GM18907 (cell line): ENCODE measurements at regions not wholly inside any gene's neighbourhood (a gene's known extent, or its start where the extent isn't known, plus 50 kb on each side); places are given as distances from the start of the nearest gene placed in this dataset.

Source experiments
- ATAC-seq: cut with Tn5 transposase; IDR thresholded peaks from one replicate; pipeline ENCODE4 v1.9.1; 2021; ENCODE audit warnings: mild to moderate bottlenecking, moderate library complexity; ENCODE audit not compliant: unreplicated experiment

GRCh38 chr2:223222397-223222796 is 170.4 kb downstream of the KCNE4 start:
- ATAC-seq = no peak

- ATAC-seq = no peak
Observed at GRCh38 chr2:223223156-223223555, 171.2 kb downstream of the KCNE4 start.

DNA sequence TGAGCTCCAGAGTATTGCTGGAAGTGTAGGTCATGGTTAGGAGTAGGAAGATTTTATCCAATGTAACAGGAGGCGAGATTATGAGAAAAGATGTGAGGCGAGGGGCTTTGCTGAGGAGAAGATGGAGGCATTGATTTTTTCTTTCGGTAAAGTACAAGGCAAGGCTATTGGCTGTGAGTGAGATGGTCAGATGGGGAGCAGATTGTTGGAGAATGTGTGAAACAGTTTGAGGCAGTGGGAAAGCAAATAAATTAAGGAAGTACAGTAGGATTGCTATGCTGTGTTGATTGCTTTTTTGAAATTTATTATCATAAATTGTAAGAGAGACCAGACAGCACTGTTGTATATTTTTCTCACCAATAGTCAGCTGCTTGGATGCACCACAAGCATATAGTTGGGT is 173.3 kb downstream of the KCNE4 start:
- no peak for ATAC-seq

- no peak for ATAC-seq
Observed at GRCh38 chr2:223226264-223226663, 174.3 kb downstream of the KCNE4 start.

DNA sequence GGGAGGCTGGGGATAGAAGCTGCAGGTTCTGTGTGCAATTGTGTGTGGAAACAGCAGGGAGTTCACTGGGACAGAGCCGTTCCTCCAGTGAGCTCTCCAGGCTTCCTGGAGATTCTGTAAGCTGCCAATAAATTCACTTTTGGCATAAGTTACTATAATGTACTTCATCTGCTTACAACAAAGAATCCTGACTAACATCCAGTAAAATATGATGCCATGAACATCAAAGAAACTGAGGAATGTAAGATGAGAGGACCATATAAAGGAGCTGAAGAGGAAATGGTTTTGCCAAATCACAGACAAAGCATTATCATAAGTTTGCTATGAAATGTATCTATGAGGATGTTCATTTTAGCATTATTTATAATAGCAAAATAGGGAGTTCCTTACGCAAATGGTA is 175.3 kb downstream of the KCNE4 start:
- ATAC-seq = no peak

DNA sequence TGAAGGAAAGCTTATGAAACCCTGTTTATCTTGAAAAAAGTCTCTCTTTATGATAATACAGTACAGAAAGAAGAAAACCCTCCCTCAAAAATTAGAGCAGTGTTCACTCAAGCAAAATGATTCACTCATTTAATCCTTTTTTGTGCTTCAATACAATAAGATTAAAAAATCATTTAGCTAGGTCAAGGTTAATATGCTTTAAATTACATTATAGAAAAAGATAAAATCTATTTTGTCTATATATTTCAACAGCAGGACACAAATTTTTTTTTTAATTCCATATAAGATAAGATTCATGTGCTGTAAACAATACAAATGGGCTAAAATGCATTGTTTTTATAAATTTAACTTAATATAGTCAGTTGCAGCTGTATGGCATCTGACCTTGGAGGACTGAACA is 176.9 kb downstream of the KCNE4 start:
- no peak for ATAC-seq

GRCh38 chr2:223230352-223230751 is 178.4 kb downstream of the KCNE4 start:
- no peak for ATAC-seq

- no peak for ATAC-seq
Observed at GRCh38 chr2:223232285-223232684, 180.3 kb downstream of the KCNE4 start.

DNA sequence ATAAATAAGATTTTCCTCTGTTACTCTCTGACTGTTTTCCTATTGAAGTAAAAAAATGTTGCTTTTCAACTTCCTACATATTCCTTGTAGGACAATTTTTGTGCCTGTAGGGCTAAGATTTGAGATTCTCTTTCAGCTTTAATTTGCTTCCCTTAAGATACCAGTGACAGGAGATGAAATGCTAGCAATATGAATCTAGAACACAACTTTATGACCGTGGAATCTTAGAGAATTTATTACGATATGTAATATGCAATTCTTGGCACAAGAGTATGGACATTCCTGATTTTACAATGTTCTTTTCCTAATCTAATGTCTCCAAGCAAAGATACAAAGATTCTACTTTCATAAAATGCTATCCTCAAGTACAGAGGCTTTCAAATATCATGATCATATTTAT is 180.9 kb downstream of the KCNE4 start:
- ATAC-seq = no peak

DNA sequence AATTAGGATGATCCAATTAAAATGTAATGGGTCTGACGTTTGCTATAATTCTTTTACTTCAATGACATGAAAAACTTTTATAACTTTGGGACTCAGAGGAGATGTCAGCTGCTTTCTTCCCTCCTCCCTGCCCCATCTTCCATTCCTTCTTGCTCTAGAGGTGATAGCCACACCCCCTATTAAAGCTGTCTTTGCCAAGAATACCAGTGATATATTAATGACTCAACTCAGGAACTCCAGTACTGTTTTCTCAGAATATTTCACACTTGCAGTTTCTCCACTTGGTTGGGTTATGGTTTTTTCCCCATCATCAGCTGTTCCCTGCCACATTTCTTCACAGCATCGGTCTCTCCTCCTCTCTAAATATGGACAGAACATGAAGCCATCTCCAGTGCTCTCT is 184.0 kb downstream of the KCNE4 start:
- no peak for ATAC-seq

- ATAC-seq = no peak
Observed at GRCh38 chr2:223238301-223238700, 186.3 kb downstream of the KCNE4 start.

GRCh38 chr2:223243233-223243632 is 191.2 kb downstream of the KCNE4 start:
- ATAC-seq = no peak

- no peak for ATAC-seq
Observed at GRCh38 chr2:223247136-223247535, 195.1 kb downstream of the KCNE4 start.

GRCh38 chr2:223251656-223252229 is 199.8 kb downstream of the KCNE4 start:
- no peak for ATAC-seq

- no peak for ATAC-seq
Observed at GRCh38 chr2:223260681-223261080, 208.7 kb downstream of the KCNE4 start.

GRCh38 chr2:223262946-223263345 is 211.0 kb downstream of the KCNE4 start:
- no peak for ATAC-seq

DNA sequence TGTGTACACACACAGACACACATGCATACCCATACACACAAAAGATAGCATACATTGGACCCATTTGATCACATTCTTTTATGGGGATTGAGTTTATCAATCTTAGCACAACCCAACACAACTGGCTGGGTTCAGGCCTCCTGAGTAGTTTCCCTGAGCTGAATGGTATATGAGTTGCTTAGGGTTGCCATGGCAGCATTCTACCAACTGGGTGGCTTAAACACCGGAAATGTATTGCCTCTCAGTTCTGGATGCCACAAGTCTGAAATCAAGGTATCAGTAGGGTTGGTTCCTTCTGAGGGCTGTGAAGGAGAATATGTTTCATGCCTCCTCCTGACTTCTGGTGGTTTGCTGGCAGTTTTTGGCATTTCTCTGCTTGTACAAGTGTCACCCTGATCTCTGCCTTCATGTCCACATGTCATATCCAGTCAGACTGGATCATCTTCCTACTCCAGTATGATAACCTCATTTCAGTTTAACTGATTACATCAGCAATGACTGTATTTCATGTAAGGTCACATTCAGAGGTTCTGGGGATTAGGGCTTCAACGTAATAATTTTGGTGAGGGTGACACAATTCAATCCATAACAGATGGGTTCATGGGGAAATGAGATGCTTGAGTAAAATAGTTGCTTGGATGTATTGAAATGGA is 212.7 kb downstream of the KCNE4 start:
- no peak for ATAC-seq

DNA sequence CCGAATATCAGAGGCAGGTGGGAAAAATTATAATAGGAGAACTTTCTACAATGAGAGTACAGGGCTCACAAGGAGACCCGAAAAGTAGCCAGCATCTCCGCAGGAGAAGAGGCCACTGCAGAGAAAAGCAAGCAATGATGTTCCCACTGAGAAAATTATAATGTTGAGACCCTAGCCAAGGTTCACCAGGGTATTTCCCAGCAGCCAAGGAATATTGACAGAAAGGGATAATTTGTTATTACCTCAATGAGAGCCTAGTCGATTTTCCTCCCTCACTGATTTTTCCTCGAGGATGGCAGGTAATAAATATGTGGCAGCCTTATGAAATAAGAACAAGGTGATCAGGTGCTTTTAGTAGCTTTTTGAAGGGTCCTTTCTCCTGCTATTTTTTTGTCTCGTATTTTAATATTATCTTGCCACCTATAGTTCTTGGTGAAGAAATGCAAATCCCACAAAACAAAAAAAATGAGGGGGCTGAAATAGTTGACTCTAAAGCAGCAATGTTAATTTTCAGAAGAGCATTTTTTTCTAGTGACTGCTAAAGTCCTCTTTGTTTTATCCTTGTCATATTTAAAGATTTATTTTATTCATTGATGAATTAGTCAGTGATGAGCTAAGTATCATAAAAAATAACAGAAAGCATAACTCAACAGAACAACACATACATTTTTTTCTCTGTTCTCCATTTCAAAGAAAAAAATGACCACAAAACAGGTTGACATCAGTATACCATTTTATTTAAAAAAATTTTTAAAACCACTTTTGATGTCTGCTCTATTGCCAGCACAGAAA is 215.4 kb downstream of the KCNE4 start:
- no peak for ATAC-seq

DNA sequence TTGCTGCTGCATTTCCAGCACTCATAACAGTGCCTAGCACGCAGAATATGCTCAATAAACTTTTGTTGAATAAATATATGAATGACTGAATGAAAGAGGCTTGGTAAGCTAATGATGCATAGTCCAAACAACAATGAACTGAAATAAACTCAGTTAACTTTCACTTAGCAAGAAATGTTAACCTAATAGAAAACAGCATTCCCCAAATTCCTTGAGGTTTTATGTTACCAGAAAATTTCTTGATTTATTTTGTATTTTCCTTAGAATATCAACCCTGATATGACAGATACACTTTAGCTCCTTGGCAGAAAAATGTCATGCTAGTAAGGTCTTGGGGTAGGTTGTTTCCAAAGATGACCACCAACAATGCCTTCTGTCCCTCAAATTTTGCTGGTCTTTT is 217.4 kb downstream of the KCNE4 start:
- no peak for ATAC-seq

DNA sequence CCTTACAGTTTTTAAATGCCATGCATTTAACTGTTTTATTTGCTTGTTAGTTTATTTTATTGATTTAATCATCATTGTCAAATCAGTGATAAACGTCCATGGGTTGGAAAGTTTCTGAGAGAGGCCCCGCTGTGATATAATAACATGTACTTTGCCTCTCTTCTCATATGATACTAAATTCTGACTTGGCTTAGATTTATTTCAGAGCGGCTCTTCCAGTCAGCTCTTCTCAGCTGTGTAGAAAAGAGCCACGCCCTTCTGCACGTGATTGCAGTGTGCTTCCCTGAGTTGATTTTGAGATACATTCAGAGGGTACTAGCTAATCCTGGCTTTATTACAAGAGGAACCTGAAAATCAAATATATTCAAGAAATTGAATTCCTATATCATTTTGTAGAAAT is 218.6 kb downstream of the KCNE4 start:
- no peak for ATAC-seq

GRCh38 chr2:223273995-223274394 is 222.0 kb downstream of the KCNE4 start:
- no peak for ATAC-seq

DNA sequence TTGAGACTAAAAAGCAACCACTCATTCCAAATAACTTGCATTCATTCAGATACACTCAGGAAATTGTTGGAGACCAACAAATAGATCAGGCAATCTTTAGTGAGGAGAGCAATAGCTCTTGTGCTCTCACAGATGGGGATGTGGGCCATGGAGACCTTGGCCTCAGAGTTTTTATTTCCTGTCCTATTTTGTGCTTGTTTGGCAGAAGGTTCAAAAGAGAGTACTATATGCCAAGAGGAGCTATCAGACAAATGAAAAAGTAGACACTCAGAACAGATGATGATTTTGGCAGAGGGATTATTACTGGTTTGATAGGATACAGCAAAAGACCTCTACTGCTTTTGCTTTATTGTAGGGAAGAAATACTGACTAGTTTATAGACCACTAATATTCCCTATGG is 230.2 kb downstream of the KCNE4 start:
- no peak for ATAC-seq
